MM.1S (cell line): ENCODE measurements at regions not wholly inside any gene's neighbourhood (a gene's known extent, or its start where the extent isn't known, plus 50 kb on each side); places are given as distances from the start of the nearest gene placed in this dataset.

Source experiments
- CTCF ChIP-seq: fragments of 300-600 bp; sonication (generic); IDR thresholded peaks from 2 replicates; pipeline ENCODE4 v1.5.1; 2016; ENCODE audit warnings: antibody characterized with exemption, low read length, mixed read lengths
- EZH2 ChIP-seq: fragments of 300-600 bp; sonication (generic); optimal IDR thresholded peaks from 2 replicates; pipeline ENCODE3; 2017; ENCODE audit warnings: low read depth, mild to moderate bottlenecking, antibody characterized with exemption, low read length, mixed read lengths
- EZH2phosphoT487 ChIP-seq: fragments of 300-600 bp; sonication (generic); IDR thresholded peaks from 2 replicates; pipeline ENCODE4 v1.6.1; 2018; ENCODE audit warnings: antibody characterized with exemption, low read length

DNA sequence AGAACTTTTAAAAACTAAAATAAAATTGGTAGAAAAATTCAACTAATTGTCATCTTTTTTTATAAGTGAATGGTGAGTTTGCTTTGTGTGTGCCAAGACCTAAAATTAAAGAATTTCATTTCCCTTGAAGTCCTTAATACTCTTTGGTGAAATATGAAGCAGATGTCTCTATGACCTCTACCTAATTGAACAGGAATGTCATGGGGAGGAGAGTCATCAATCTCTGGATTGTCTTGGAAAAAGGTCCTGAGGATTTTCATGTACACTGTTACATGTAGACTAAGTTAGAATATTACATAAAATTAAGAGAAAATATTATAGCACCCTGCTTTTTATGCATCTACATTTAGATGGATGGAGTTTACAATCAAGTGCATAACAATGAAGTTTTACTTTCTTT, 177.9 kb upstream of the LRP1B start:
- TF ChIP-seq CTCF (no peak), EZH2phosphoT487 (no peak), EZH2 (no peak)
